HepG2 (cell line): ENCODE measurements at regions not wholly inside any gene's neighbourhood (a gene's known extent, or its start where the extent isn't known, plus 50 kb on each side); places are given as distances from the start of the nearest gene placed in this dataset.

Experiments
- CTCF ChIP-seq: sonication (generic); formaldehyde crosslinking; IDR thresholded peaks from 2 replicates; pipeline ENCODE4 v1.5.0; 2020; ENCODE audit warnings: mild to moderate bottlenecking, missing genetic modification reagents, moderate library complexity
- ETV6 ChIP-seq: sonication (generic); formaldehyde crosslinking; conservative IDR thresholded peaks from 2 replicates; pipeline ENCODE4 v1.4.0; 2020; ENCODE audit warnings: missing genetic modification reagents
- MXD1 ChIP-seq: sonication (generic); formaldehyde crosslinking; IDR thresholded peaks from 2 replicates; pipeline ENCODE4 v1.4.0; 2020; ENCODE audit warnings: mild to moderate bottlenecking, missing genetic modification reagents
- NR1H2 ChIP-seq: sonication (generic); formaldehyde crosslinking; IDR thresholded peaks from 2 replicates; pipeline ENCODE4 v1.8.1; 2022; ENCODE audit warnings: low read depth, missing genetic modification reagents, borderline replicate concordance

- no peak for TF ChIP-seq NR1H2
- TF ChIP-seq CTCF (CRISPR knock-in tag), result no peak
- no peak for TF ChIP-seq ETV6 (CRISPR knock-in tag)
- no peak for TF ChIP-seq MXD1 (CRISPR knock-in tag)
These were observed 117.6 kb downstream of the PCSK1 start for GRCh38 chr5:96315431-96315830.
